MCF 10A (cell line): ENCODE measurements at regions not wholly inside any gene's neighbourhood (a gene's known extent, or its start where the extent isn't known, plus 50 kb on each side); places are given as distances from the start of the nearest gene placed in this dataset.

Source experiments
- BruUV-seq: library from RNA; stranded (reverse); fragments of 400-500 nt; replicated peaks from 2 replicates; lab custom pipeline; 2021; lab: Mats Ljungman, UMichigan
- CTCF ChIA-PET: fragments of 300-600 bp; sonication (Branson Sonifier 250); formaldehyde crosslinking; extraction: SDS; loops from one replicate; lab custom pipeline; 2021; ENCODE audit warnings: antibody characterized with exemption, inconsistent platforms; lab: Yijun Ruan, JAX
- POLR2A ChIA-PET: fragments of 300-600, 350-650 bp; sonication (Branson Sonifier 250); formaldehyde crosslinking; extraction: SDS; loops from one replicate; lab custom pipeline; 2020; ENCODE audit warnings: antibody characterized with exemption, inconsistent platforms; lab: Yijun Ruan, JAX
- DNase-seq: peaks from one replicate; pipeline ENCODE4 v3.0.0-alpha.2; 2018; ENCODE audit not compliant: unreplicated experiment
- H3K27ac Mint-ChIP-seq: one replicate; pipeline ENCODE4 v1.8.0; 2022; ENCODE audit warnings: mild to moderate bottlenecking, low read depth, mixed read lengths; ENCODE audit not compliant: unreplicated experiment
- H3K27me3 Mint-ChIP-seq: one replicate; pipeline ENCODE4 v1.8.0; 2022; ENCODE audit warnings: mixed read lengths; ENCODE audit not compliant: insufficient read depth, unreplicated experiment
- H3K36me3 Mint-ChIP-seq: one replicate; pipeline ENCODE4 v1.8.0; 2022; ENCODE audit warnings: mild to moderate bottlenecking, moderate library complexity, mixed read lengths; ENCODE audit not compliant: insufficient read depth, unreplicated experiment
- H3K4me1 Mint-ChIP-seq: one replicate; pipeline ENCODE4 v1.8.0; 2022; ENCODE audit warnings: mixed read lengths; ENCODE audit not compliant: insufficient read depth, unreplicated experiment
- H3K4me3 Mint-ChIP-seq: one replicate; pipeline ENCODE4 v1.8.0; 2022; ENCODE audit warnings: mild to moderate bottlenecking, moderate library complexity, mixed read lengths; ENCODE audit not compliant: unreplicated experiment
- H3K9me3 Mint-ChIP-seq: one replicate; pipeline ENCODE4 v1.8.0; 2022; ENCODE audit warnings: mixed read lengths; ENCODE audit not compliant: unreplicated experiment
- CTCF ChIP-seq: fragments of 200-600 bp; IDR thresholded peaks from one replicate; pipeline ENCODE4 v1.8.0; 2022; ENCODE audit warnings: antibody characterized with exemption, mild to moderate bottlenecking; ENCODE audit not compliant: unreplicated experiment
- intact Hi-C: fragments of 100-400 bp; cut with micrococcal nuclease; formaldehyde crosslinking; loops from 2 replicates; pipeline ENCODE4 v1.14.1; 2022

DNA sequence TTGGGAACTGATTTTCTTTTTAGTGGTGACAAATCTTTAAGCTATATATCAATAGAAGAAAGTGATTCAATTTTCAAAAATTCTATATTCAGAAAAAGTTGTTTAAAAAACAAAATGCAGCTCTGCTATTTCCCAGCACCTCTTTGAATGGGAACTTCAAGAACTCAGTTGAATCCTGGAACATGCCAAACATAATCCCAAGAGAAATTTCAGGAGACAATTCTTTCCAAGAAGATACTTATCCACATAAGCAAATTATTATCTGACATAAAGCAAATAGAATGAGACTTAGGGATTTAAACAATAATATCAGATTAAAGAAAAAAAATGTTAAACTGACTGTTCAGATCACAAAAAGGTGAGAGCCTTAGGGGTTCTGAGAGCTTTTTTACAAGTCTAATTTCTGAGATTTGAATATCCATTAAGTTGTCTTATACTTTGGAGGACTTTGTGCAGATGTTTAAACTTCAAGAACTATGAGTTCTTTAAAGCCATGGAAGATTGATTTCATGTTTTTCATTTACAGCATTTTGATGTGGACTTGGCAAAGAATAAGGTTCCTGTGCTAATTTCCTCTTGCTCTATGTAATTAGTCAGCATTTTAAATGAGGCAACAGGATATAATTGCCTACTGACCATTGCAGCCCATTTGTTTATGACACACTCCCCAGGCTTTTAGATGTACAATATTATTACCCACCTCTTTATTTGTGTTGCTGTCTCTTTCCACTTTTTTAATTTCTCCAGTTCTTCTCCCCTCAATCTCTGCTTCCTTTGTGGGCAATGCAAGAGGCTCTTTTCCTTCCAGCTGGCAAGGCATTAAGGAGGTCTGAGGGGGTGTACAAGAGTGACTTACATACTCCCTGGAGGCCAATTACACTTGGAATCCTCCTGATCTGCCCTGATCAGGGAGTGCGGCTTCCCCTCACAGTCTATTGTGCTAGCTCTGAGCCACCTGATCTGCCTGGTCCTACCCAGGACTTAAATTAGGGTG is 419.1 kb downstream of the NR2F1-AS1 start:
- intact Hi-C loops: no loop called here
- BruUV-seq: no TSS peak
- Mint-ChIP-seq H3K4me3 (no peak overlapping the region), H3K36me3 (peaks cover 6% of the 10 kb centered on the region), H3K4me1 (peaks cover 20% of the 10 kb centered on the region), H3K9me3 (no peaks in the 10 kb centered on the region), H3K27me3 (no peaks in the 10 kb centered on the region), H3K27ac (peak overlapping the region; percentile 39)
- ChIA-PET CTCF (interaction anchor here (0.8 to 1.0 kb wide), 3 partner anchors 9 to 1692 kb away, joined by 3 to 4 read pairs (median 3); no protein-coding TSS in a partner anchor), POLR2A (interaction anchor here (0.6 to 2.2 kb wide), 3 partner anchors 11 to 359 kb away, joined by 3 to 6 read pairs (median 4); no protein-coding TSS in a partner anchor)
- DNase-seq: peak; percentile 30
- TF ChIP-seq CTCF: no peak

GRCh38 chr5:93158841-93159240 is 422.2 kb downstream of the NR2F1-AS1 start:
- Mint-ChIP-seq H3K27me3 (no peaks in the 10 kb centered on the region), H3K9me3 (no peaks in the 10 kb centered on the region), H3K4me1 (peaks cover 15% of the 10 kb centered on the region), H3K36me3 (peaks cover 6% of the 10 kb centered on the region), H3K4me3 (no peak overlapping the region), H3K27ac (no peak overlapping the region)
- POLR2A ChIA-PET: no interaction called here
- intact Hi-C loops: no loop called here
- no peak for TF ChIP-seq CTCF
- CTCF ChIA-PET: no interaction called here
- DNase-seq: no peak
- BruUV-seq: no TSS peak

DNA sequence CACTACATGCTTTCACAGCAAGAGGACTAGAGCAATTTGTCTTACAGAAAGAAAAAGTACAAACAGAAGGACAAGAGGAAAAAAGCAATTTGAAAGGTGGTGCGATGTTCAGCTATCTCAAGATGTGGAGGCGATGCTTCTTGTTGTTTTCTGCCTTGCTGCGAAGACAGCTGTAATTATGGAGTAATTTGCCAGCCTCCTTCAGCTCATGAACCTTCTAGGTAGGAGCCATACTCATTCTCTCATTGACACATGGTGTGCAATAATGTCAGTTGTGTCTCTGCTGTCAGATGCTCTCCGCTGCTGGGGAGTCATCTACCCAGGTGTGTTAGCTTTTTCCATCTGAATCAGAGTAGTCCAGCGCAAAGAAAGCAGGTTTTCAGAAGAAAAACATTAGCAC is 424.5 kb downstream of the NR2F1-AS1 start:
- no peak for TF ChIP-seq CTCF
- POLR2A ChIA-PET: no interaction called here
- no peak for DNase-seq
- Mint-ChIP-seq H3K27ac (no peak overlapping the region), H3K9me3 (no peaks in the 10 kb centered on the region), H3K27me3 (no peaks in the 10 kb centered on the region), H3K36me3 (peaks cover 6% of the 10 kb centered on the region), H3K4me3 (no peak overlapping the region), H3K4me1 (peaks cover 10% of the 10 kb centered on the region)
- intact Hi-C loops: no loop called here
- BruUV-seq: no TSS peak
- CTCF ChIA-PET: no interaction called here

DNA sequence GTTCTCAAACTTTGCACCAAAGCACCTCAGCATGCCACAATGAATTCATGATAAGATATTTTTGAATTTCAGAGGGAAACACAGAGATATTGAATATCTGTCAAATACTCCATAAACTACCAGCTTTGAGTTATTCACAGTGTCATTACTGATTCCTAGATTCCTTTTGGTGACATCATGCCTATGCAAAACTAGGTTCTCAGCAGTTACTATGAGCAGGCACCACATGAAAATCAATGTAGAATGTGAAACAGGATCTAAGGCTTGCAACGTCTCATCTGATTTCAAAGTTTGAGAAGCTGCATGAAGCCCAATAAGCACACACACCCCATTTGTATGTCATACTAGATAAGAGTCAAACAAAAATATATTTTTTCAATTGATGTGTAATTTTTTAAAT is 426.5 kb downstream of the NR2F1-AS1 start:
- H3K4me1 Mint-ChIP-seq: peaks cover 10% of the 10 kb centered on the region
- DNase-seq: no peak
- TF ChIP-seq CTCF: no peak
- H3K36me3 Mint-ChIP-seq: peaks cover 6% of the 10 kb centered on the region
- CTCF ChIA-PET: interaction anchor here (0.7 to 0.8 kb wide), 2 partner anchors 770 to 1750 kb away, joined by 3 read pairs; no protein-coding TSS in a partner anchor
- POLR2A ChIA-PET: no interaction called here
- intact Hi-C loops: no loop called here
- H3K27ac Mint-ChIP-seq: no peak overlapping the region
- no peaks in the 10 kb centered on the region for H3K9me3 Mint-ChIP-seq
- BruUV-seq: no TSS peak
- H3K4me3 Mint-ChIP-seq: no peak overlapping the region
- no peaks in the 10 kb centered on the region for H3K27me3 Mint-ChIP-seq
